ENCODE measurements at regions not wholly inside any gene's neighbourhood (a gene's known extent, or its start where the extent isn't known, plus 50 kb on each side); places are given as distances from the start of the nearest gene placed in this dataset.
"Not testable (repeated sequence)": the region's sequence is repeated elsewhere in the genome, so short reads cannot be mapped to it uniquely, and the experiment has no call there.

DNA sequence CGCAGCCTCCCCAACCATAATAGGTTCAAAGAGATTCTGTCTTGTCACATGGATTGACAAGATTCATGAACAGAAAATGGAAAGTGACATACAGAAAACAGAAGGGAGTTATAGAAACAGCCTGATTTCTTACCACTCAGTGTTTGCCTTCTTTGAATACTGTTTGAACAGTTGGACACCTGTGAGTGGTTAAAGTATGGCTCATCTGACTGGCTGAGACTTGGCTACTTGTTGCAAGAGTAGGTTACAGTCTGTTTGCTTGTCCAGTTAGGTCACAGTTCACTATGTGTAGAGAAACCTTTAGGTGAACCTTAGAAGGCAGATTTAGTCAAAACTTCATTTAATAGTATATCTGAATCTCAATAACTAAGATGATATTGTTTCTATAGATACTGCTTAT lies 1003.9 kb upstream of the EPHA6 start:
- H3K4me3 ChIP-seq (ENCODE audit: low read depth, low read length) = no peak overlapping the region
- no peak for TF ChIP-seq CTCF (IDR thresholded peaks at IDR 0.05; ENCODE audit: low read depth, low read length, missing control alignments)
- no peak for DNase-seq (ENCODE audit: low read depth)

DNA sequence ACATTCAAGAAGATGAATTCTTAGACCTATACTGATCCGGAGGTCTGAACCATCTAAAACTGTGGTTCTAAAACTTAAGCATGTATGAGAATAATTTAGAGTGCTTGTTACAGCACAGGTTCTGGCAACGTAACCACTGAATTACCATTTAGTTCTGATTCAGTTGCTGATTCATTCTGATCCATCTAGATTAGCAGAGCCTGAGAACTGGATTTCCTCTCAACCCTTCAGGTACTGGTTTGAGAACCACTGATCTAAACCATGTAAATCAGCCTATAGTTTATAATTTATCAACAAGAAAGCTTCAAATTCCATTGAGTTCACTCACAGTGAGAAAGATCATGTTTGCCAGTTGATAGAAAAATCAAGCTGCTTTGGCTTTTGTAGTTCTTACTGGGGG lies 1001.1 kb upstream of the EPHA6 start:
- no peak for TF ChIP-seq CTCF (IDR thresholded peaks at IDR 0.05; ENCODE audit: low read depth, low read length, missing control alignments)
- DNase-seq (ENCODE audit: low read depth) = no peak
- no peak overlapping the region for H3K4me3 ChIP-seq (ENCODE audit: low read depth, low read length)

- DNase-seq (ENCODE audit: low read depth) = no peak
- H3K4me3 ChIP-seq (ENCODE audit: low read depth, low read length) = no peak overlapping the region
- TF ChIP-seq CTCF (IDR thresholded peaks at IDR 0.05; ENCODE audit: low read depth, low read length, missing control alignments) = no peak
Observed at GRCh38 chr3:95815828-95816227, 998.6 kb upstream of the EPHA6 start.

DNA sequence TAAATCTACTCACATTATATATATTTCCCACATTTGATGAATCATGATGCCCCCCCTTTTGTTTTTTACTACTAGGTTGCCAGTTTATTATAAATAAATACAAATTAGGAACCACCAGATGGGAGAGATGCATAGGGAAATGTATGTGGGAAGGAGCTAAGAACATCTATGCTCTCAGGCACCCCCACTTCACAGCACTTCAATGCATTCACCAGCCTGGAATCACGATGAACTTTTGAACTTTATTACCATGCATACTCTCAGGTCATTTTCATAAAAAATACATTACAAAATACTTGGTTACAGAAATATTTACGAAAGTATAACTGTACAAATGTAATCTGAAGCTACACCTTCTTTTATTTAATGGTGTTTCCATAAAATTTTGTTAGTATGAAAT lies 988.0 kb upstream of the EPHA6 start:
- no peak overlapping the region for H3K4me3 ChIP-seq (ENCODE audit: low read depth, low read length)
- TF ChIP-seq CTCF (IDR thresholded peaks at IDR 0.05; ENCODE audit: low read depth, low read length, missing control alignments) = no peak
- no peak for DNase-seq (ENCODE audit: low read depth)

- H3K4me3 ChIP-seq (ENCODE audit: low read depth, low read length) = no peak overlapping the region
- no peak for TF ChIP-seq CTCF (IDR thresholded peaks at IDR 0.05; ENCODE audit: low read depth, low read length, missing control alignments)
- no peak for DNase-seq (ENCODE audit: low read depth)
Observed at GRCh38 chr3:95832146-95832545, 982.2 kb upstream of the EPHA6 start.

DNA sequence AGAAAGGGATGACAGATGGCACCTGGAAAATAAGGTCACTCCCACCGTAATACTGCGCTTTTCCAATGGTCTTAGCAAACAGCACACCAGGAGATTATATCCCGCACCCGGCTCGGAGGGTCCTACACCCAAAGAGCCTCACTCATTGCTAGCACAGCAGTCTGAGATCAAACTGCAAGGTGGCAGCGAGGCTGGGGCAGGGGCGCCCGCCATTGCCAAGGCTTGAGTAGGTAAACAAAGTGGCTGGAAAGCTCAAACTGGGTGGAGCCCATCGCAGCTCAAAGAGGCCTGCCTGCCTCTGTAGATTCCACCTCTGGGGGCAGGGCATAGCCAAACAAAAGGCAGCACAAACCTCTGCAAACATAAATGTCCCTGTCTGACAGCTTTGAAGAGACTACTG lies 953.8 kb upstream of the EPHA6 start:
- DNase-seq (ENCODE audit: low read depth); H3K4me3 ChIP-seq (ENCODE audit: low read depth, low read length): not testable (repeated sequence)

- H3K4me3 ChIP-seq (ENCODE audit: low read depth, low read length) = no peak overlapping the region
- no peak for TF ChIP-seq CTCF (IDR thresholded peaks at IDR 0.05; ENCODE audit: low read depth, low read length, missing control alignments)
- DNase-seq (ENCODE audit: low read depth) = no peak
Observed at GRCh38 chr3:95883801-95884200, 930.6 kb upstream of the EPHA6 start.

DNA sequence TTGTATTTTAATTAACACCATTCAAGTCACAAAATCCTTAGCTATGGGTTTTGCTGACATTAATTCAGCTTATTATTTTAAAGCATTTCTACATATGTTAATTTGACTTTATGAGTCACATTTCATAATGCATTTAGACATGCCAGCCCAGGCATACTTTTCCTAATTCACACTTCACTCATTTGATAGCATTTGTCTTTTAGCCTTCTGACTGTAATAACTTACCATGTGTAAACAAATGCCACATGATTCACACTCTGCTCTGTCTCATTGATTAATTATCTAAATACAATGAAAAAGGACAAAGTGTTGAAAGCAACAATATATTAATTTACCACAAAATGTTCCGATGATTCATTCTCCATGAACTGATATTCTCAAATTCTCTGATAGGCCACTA lies 927.8 kb upstream of the EPHA6 start:
- DNase-seq (ENCODE audit: low read depth) = no peak
- no peak overlapping the region for H3K4me3 ChIP-seq (ENCODE audit: low read depth, low read length)
- TF ChIP-seq CTCF (IDR thresholded peaks at IDR 0.05; ENCODE audit: low read depth, low read length, missing control alignments) = no peak
